ENCODE measurements at regions not wholly inside any gene's neighbourhood (a gene's known extent, or its start where the extent isn't known, plus 50 kb on each side); places are given as distances from the start of the nearest gene placed in this dataset.

DNA sequence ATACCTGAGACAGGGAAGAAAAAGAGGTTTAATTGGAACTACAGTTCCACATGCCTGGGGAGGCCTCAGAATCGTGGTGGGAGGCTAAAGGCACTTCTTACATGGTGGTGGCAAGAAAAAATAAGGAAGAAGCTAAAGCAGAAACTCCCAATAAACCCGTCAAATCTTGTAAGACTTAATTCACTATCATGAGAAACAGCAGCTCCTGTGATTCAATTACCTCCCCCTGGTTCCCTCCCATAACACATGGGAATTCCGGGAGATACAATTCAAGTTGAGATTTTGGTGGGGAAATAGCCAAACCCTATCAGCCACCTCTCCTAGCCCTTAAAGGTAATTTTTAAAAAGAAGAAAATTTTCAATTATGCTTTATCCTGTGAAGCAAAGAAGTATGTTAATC, 728.8 kb downstream of the RNF144A start:
- H3K27me3 Mint-ChIP-seq: no peaks in the 10 kb centered on the region
- H3K9me3 Mint-ChIP-seq: peaks cover 13% of the 10 kb centered on the region
- H3K4me1 Mint-ChIP-seq (ENCODE audit: unreplicated experiment): peaks cover 4% of the 10 kb centered on the region
- H3K27ac Mint-ChIP-seq: no peak overlapping the region
- H3K36me3 Mint-ChIP-seq: no peaks in the 10 kb centered on the region
- DNase-seq (ENCODE audit: extremely low spot score, unreplicated experiment): no peak
- no peak overlapping the region for H3K4me3 Mint-ChIP-seq
- no peak for TF ChIP-seq CTCF (conservative IDR thresholded peaks at IDR 0.05)

DNA sequence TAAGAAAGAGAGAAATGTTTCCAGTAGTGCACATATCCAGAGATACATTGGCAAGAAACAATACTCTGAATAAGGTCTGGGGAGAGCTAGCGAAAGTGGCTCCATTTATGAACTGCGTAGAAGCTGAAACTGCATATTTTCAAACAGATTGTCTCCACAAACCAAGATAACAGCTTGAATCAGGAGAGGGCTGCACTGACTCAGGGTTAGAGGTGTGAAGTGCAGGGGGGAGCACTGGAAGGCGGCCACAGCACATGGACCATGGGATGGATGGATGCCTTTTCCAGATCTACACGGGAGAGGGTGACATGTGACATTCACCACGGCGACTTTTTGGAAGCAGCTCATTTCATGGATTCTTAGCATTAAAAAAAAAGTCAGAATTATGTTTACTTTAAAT, 729.4 kb downstream of the RNF144A start:
- Mint-ChIP-seq H3K4me1 (ENCODE audit: unreplicated experiment) (peaks cover 4% of the 10 kb centered on the region), H3K27me3 (no peaks in the 10 kb centered on the region), H3K9me3 (peaks cover 11% of the 10 kb centered on the region), H3K4me3 (no peak overlapping the region), H3K27ac (no peak overlapping the region), H3K36me3 (no peaks in the 10 kb centered on the region)
- no peak for TF ChIP-seq CTCF (conservative IDR thresholded peaks at IDR 0.05)
- no peak for DNase-seq (ENCODE audit: extremely low spot score, unreplicated experiment)

DNA sequence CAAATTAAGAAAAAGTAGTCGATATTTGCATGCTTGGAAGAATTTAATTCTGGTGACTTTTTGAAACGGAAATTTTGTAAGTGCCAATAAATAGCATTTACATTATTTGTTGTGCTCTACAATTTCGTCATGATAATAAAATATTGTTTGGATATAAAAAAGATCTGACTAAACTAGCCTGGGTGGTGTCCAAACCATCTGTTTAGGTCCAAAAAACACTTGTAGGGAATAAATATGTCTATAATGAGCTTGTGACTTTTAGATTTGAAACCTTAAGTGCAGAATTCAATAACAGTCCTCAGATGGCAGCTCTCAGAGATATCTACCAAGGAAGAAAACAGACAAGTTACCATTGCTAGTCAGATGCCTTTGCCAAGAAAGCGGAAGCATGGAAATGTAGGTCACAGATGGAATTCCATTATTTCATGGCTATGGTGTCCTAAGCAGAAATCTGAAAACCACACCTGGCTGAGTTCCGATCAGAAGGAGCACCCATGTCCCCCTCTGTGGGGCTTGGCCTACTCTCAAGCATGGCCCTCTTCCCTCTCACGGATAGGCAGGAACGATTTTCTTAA, 731.1 kb downstream of the RNF144A start:
- Mint-ChIP-seq H3K36me3 (no peaks in the 10 kb centered on the region), H3K9me3 (no peaks in the 10 kb centered on the region), H3K27ac (no peak overlapping the region), H3K4me1 (ENCODE audit: unreplicated experiment) (peaks cover 4% of the 10 kb centered on the region), H3K27me3 (no peaks in the 10 kb centered on the region), H3K4me3 (no peak overlapping the region)
- no peak for TF ChIP-seq CTCF (conservative IDR thresholded peaks at IDR 0.05)
- DNase-seq (ENCODE audit: extremely low spot score, unreplicated experiment): no peak

DNA sequence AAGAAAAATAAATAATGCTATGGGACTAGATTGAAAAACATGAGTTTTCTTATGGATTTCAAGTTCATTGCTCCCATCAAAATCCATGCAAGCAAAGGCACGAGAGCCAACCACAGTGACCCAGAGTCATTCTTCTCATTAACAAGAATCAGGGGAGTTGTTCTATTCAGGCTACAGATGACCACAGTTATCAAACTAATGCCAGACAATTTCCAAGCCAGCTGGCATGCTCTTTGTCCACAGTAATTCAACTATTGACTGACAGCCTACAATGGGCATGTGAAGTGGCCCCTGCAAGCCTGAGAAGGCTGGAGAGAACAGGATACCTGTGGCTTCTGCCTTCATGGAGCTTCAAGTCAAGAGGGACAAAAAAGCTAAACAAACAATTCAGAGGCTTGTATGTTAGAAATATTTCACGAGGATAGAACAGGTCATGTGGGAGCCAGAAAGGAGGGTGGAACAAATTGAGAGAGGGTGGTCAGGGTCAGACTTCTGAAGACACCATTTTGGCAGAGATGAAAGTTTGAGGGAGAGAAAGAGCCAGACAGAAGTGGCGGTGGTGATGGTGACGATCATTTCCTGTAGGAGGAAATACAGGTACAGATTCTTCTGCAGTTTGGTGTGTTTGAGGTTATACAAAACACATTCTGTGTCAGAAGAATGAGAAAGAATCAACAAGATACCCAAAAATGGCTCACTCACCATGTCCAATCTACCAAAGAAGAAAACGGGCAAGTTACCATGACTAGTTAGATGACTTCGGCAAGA, 732.4 kb downstream of the RNF144A start:
- Mint-ChIP-seq H3K9me3 (peaks cover 6% of the 10 kb centered on the region), H3K4me1 (ENCODE audit: unreplicated experiment) (peaks cover 4% of the 10 kb centered on the region), H3K27ac (no peak overlapping the region), H3K36me3 (no peaks in the 10 kb centered on the region), H3K4me3 (no peak overlapping the region), H3K27me3 (no peaks in the 10 kb centered on the region)
- DNase-seq (ENCODE audit: extremely low spot score, unreplicated experiment): no peak
- TF ChIP-seq CTCF (conservative IDR thresholded peaks at IDR 0.05): no peak

DNA sequence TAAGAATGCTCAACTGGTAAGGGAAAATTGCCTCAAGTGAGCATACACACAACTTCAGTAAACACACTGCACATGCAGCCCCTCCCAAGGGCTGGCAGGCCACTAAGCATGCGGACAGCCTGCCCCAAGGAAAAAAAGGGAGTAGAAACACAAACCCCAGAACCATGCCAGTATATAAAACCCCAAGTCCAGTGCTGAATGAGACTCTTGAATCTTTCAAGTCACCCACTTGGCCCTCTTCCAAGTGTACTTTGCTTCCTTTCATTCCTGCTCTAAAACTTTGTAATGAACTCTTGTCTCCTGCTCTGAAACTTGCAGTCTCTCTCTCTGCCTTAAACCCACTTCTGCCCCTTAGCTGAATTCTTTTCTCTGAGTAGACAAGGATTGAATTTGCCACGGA, 736.4 kb downstream of the RNF144A start:
- TF ChIP-seq CTCF (conservative IDR thresholded peaks at IDR 0.05): no peak
- no peaks in the 10 kb centered on the region for H3K27me3 Mint-ChIP-seq
- DNase-seq (ENCODE audit: extremely low spot score, unreplicated experiment): no peak
- H3K9me3 Mint-ChIP-seq: peaks cover 8% of the 10 kb centered on the region
- no peaks in the 10 kb centered on the region for H3K4me1 Mint-ChIP-seq (ENCODE audit: unreplicated experiment)
- no peak overlapping the region for H3K27ac Mint-ChIP-seq
- H3K36me3 Mint-ChIP-seq: no peaks in the 10 kb centered on the region
- no peak overlapping the region for H3K4me3 Mint-ChIP-seq

All from type B pancreatic cell (in vitro differentiated cells).